ENCODE measurements at regions not wholly inside any gene's neighbourhood (a gene's known extent, or its start where the extent isn't known, plus 50 kb on each side); places are given as distances from the start of the nearest gene placed in this dataset.
"Not testable (repeated sequence)": the region's sequence is repeated elsewhere in the genome, so short reads cannot be mapped to it uniquely, and the experiment has no call there.

GRCh38 chr6:81886157-81886556, 133.7 kb upstream of the TENT5A start:
- Histone ChIP-seq H3K9me3 (no peaks in the 10 kb centered on the region), H3K36me3 (replicated peaks in 1 of 2; ENCODE audit: insufficient read depth in 1 of 2, low read depth in 2 of 2) (no peaks in the 10 kb centered on the region), H3K27me3 (no peaks in the 10 kb centered on the region), H3K4me3 (no peak overlapping the region), H3K4me1 (no peaks in the 10 kb centered on the region), H3K27ac (no peak overlapping the region)
- DNase-seq: no peak
- intact Hi-C loops (cut with DNase I): no loop called here
- TF ChIP-seq CTCF (IDR thresholded peaks at IDR 0.05) (no peak), POLR2A (IDR thresholded peaks at IDR 0.05) (no peak)
- ATAC-seq: no peak
- WGBS, 2 donors: 71 to 74% methylated on average over 2 of the region's 2 CpGs

GRCh38 chr6:81881660-81882059, 129.2 kb upstream of the TENT5A start:
- DNase-seq (no peak), ATAC-seq (no peak)
- Histone ChIP-seq H3K36me3 (replicated peaks in 1 of 2; ENCODE audit: insufficient read depth in 1 of 2, low read depth in 2 of 2) (no peaks in the 10 kb centered on the region), H3K4me1 (no peaks in the 10 kb centered on the region), H3K9me3 (no peaks in the 10 kb centered on the region), H3K27me3 (no peaks in the 10 kb centered on the region), H3K27ac (no peak overlapping the region), H3K4me3 (no peak overlapping the region)
- 69 to 79% methylated on average over 4 of the region's 4 CpGs for whole genome bisulfite sequencing, 2 donors
- intact Hi-C loops (cut with DNase I): no loop called here
- TF ChIP-seq CTCF (IDR thresholded peaks at IDR 0.05) (no peak), POLR2A (IDR thresholded peaks at IDR 0.05) (no peak)

GRCh38 chr6:81878479-81878878, 126.0 kb upstream of the TENT5A start:
- intact Hi-C loops (cut with DNase I): no loop called here
- Histone ChIP-seq H3K4me3 (no peak overlapping the region), H3K27ac (no peak overlapping the region), H3K36me3 (replicated peaks in 1 of 2; ENCODE audit: insufficient read depth in 1 of 2, low read depth in 2 of 2) (no peaks in the 10 kb centered on the region), H3K9me3 (no peaks in the 10 kb centered on the region), H3K27me3 (no peaks in the 10 kb centered on the region), H3K4me1 (no peaks in the 10 kb centered on the region)
- TF ChIP-seq POLR2A (IDR thresholded peaks at IDR 0.05) (no peak), CTCF (IDR thresholded peaks at IDR 0.05) (no peak)
- ATAC-seq (no peak), DNase-seq (no peak)

- Histone ChIP-seq H3K4me1 (no peaks in the 10 kb centered on the region), H3K27ac (no peak overlapping the region), H3K27me3 (no peaks in the 10 kb centered on the region), H3K9me3 (no peaks in the 10 kb centered on the region), H3K4me3 (no peak overlapping the region), H3K36me3 (replicated peaks in 1 of 2; ENCODE audit: insufficient read depth in 1 of 2, low read depth in 2 of 2) (no peaks in the 10 kb centered on the region)
- TF ChIP-seq POLR2A (IDR thresholded peaks at IDR 0.05) (no peak), CTCF (IDR thresholded peaks at IDR 0.05) (no peak)
- WGBS, 2 donors: 39 to 41% methylated on average over 1 of the region's 1 CpG
- intact Hi-C loops (cut with DNase I): no loop called here
- no peak for DNase-seq
- ATAC-seq: no peak
These were observed 124.5 kb upstream of the TENT5A start for GRCh38 chr6:81876971-81877370.

- ATAC-seq (no peak), DNase-seq (no peak)
- no peak overlapping the region for H3K4me3 ChIP-seq
- intact Hi-C loops (cut with DNase I): no loop called here
- no peaks in the 10 kb centered on the region for H3K27me3 ChIP-seq
- no peak overlapping the region for H3K27ac ChIP-seq
- no peak for TF ChIP-seq POLR2A (IDR thresholded peaks at IDR 0.05)
- TF ChIP-seq CTCF (IDR thresholded peaks at IDR 0.05): no peak
- H3K4me1 ChIP-seq: no peaks in the 10 kb centered on the region
- H3K36me3 ChIP-seq (replicated peaks in 1 of 2; ENCODE audit: insufficient read depth in 1 of 2, low read depth in 2 of 2): no peaks in the 10 kb centered on the region
- WGBS, 2 donors: 68 to 73% methylated on average over 3 of the region's 3 CpGs
- no peaks in the 10 kb centered on the region for H3K9me3 ChIP-seq
These were observed 123.4 kb upstream of the TENT5A start for GRCh38 chr6:81875782-81876293.

- DNase-seq; H3K36me3 ChIP-seq (replicated peaks in 1 of 2; ENCODE audit: insufficient read depth in 1 of 2, low read depth in 2 of 2); intact Hi-C loops (cut with DNase I); ATAC-seq; H3K4me3 ChIP-seq; H3K27ac ChIP-seq; H3K27me3 ChIP-seq; H3K9me3 ChIP-seq; H3K4me1 ChIP-seq: not testable (repeated sequence)
- WGBS, 2 donors: 50% methylated on average over 11 of the region's 11 CpGs; no CpG with 5 or more reads in 1 of the 2 donors
These were observed 117.4 kb upstream of the TENT5A start for GRCh38 chr6:81869749-81870508.
